NCI-H446 (cell line): ENCODE measurements at regions not wholly inside any gene's neighbourhood (a gene's known extent, or its start where the extent isn't known, plus 50 kb on each side); places are given as distances from the start of the nearest gene placed in this dataset.
"Not testable (repeated sequence)": the region's sequence is repeated elsewhere in the genome, so short reads cannot be mapped to it uniquely, and the experiment has no call there.

Source experiments
- DNase-seq, 2 experiments: peaks; one replicate each; lab custom pipeline; 2025; lab: John Stamatoyannopoulos, UW

DNA sequence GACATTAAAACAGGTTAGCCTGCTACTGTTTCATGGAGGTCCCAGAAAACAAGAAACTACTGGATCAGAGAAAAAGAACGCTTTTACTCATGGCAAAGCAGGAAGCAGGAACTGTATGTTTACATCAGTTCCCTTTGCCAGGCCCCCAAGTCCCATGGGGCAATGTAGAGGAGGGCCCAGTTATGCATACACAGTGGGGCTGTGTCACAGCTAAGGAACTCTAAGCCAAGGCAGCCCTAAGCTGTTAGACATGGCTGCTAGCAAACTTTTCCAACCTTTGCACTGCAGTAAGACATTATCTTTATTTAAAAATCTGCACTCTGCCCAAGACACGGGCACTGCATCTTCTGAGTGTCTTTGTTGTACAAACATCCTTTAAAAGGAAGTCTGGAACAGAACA, 975.8 kb downstream of the C4orf33 start:
- no peak for DNase-seq

DNA sequence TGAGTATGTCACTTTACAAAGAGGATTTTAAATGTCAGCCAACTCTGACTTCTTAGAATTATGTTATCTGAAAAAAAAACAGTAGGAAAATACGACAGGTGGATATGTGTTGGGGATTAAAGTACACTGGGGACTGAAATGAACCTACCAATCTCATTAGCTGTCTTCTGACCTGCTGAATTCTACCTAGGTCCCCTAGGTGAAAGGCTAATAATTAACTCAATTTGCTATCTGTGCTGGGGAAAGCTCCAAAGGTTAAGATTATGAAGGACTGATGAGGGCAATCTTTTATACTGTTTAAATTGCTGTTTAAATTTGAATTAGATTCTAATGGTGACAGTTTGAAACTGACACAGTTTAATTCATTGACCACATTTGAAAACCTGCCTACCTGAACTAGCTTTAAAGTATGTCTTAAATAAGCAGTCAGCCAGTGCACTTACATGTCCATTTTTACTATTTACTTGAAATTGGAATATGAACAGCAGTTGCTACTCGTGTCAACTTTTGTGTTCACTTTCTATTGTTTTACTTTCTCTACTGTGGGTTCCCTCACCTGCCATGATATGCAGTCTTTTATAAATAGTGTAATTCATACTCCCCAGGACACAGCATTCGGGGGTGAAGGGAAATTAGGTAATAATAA, 977.3 kb downstream of the C4orf33 start:
- DNase-seq = no peak

DNA sequence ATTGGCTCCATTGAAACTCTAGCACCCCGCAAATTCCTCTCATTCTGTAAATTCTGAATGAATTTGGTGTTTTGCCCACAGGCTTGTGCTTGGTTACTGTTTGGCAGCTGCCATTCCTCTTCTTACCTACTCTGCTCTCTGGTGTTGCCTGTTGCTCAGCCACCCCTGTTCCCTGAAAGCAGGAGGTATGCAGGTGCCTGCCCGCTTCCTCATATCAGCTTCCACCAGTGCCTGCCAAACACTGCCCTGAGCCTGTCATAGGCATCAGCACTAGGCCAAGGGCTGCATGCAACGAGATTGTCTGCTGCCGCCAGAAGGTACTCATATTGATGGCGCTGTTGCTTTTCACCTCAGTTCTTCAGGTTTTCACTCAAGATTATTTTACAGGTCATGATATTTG, 978.1 kb downstream of the C4orf33 start:
- DNase-seq = no peak

DNA sequence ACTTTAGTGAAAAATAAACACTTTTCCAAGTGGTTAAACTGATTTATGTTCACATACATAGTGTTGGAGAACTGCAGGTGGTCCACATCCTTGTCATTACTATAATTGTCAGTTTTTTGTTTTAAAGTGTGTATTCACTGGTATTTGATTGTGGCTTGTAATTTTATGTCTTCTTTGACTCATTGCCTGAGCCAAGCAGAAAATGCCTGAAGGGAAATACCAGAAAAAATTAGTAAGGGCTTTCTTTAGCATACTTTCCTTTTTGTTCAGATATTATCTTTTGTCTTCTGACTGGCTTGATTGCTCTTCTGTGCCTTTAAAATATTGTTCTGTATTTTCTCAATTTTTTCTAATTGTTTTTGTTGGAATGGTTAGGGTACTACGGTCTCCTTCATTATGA, 981.3 kb downstream of the C4orf33 start:
- DNase-seq = no peak

DNA sequence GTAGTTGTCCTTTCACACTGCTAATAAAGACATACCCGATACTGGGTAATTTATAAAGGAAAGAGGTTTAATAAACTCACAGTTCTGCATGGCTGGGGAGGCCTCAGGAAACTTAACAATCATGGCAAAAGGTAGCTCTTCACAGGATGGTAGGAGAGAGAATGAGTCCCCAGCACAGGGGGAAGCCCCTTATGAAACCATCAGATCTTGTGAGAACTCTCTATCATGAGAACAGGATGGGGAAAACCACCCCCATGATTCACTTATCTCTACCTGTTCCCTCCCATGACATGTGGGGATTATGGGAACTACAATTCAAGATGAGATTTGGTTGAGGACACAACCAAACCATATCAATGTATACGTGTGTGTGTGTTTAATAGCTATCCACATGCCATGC, 983.1 kb downstream of the C4orf33 start:
- not testable (repeated sequence) for DNase-seq

DNA sequence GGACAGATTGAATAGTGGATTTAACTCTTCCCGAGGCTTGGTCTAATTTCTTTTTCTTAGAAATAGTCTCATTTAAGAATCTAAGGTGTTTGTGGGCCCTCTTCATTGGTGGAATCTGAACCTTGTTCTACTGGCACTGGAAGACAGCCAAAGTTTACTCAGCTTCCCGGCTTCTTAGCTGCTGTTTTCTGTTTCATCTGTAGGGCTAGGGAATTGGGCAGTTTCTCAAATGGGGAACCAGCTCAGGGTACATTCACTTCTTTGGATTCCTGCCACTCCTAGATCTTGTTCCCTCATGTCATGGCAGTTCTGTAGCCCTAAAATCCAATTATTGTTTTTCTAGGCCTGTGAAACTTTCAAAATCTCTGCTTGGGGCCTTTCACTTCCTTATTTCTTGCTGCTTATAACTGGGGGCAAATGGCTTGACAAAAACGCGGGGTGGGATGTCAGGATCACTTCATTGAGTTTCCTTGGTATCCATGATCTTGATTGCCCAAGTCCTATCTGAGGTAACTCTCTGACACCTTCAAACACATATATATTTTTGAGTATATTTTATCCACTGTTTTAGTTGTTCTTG, 985.0 kb downstream of the C4orf33 start:
- DNase-seq = no peak

DNA sequence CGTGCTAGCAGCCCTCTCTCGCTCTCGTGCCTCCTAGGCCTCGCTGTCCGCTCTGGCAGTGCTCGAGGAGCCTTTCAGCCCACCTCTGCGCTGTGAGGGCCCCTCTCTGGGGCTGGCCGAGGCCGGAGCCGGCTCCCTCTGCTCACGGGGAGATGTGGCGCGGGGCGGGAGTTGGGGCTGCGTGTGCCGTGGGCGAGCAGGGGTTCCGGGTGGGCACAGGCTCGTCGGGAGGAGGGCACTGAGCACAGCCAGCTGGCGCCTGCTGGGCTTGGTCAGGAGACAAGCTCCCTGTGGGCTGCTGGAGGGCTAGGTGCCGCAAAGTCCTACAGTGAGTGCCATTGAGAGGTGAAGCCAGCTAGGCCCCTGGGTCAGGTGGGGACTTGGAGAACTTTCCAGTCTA, 994.5 kb downstream of the C4orf33 start:
- DNase-seq = no peak

DNA sequence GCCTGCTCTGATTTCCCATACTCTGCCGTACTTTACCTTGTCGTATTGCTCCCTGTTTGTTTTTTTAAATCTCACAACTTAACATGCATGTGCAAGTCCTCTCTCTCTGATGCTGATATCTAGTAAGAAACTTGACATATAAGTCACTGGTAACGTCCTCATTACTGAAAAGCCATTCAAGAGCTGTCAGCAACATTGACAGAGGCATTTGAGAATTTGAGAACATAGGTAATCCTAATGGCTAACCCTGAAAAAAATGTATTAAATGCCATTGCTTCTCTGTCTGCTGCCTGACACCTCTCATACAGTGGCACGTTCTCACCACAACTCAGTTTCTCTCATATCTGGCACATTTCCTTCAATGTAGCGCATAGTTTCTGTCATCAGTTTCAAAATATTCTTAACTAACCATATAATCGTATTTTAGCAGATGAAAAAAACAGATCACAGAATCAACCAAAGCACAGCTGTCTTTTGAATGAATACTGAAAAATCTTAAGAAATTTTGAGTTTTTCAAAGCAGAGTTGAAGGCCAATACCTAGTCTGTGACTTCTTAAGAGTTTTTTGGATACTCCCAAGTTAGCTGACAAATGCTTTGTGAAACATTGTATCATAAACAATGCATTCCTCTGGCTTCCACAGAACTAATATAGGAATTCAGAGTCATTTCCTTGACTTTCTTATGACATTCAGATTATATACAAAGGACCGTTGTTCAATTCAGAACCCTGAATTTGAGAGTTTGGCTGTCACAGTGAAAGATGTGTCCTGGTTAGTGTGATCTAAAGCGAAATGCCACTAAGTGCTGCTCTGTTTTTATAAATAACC, 996.4 kb downstream of the C4orf33 start:
- no peak for DNase-seq

DNA sequence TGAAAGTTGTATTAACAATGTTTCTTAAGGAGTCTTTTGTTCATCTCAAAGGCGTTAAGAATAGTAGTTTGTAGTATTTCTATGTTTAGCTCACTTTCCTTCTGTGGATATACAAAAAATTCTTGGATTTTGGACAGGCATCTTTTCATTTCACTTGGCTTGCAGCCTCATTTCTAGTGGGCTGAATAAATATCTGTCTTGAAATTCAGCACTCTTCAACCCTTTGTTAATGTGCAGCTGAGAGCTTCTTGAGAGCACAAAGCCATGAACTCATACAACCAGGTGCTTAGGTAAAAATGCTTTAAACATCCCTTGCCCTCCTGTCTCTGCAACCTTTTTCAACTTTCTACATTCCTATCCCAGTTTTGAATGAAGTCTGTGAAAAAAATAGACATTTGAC, 1003.2 kb downstream of the C4orf33 start:
- no peak for DNase-seq

DNA sequence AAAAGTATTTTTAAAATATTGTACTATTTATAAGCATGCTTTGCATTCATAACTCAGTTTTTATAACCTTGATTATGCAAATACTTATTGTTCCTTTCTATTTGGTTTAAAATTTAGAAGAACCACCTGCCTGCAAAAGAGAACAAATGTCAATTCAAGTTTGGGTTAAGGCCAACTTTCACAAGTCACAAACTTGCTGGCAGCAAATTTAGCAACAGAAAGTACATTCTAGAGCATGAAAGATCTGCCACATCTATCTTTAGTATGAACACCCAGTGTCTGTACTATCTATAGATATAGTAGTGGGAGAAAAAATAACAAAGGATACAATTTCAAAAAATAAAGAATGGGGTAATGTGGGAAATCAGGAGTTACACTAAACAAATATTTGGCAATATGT, 1014.2 kb downstream of the C4orf33 start:
- DNase-seq = no peak

DNA sequence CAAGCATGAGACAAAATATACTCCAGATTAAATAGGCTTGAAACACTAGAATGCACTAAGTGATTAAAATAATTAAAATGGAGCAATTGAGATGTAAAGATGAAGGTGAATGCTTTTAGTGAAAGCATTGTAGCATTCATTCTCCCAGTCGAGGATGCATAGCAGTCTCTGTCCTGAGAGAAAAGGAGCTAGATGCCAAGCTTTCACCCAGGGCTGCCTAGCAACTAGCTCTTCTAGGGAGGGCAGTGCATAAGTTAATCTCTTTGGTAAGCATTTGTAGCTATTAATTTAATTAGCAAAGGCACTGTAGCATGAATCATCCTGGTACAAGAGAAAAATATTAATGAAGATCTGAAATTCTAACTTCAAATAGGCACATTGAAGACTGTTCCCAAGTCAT, 1014.8 kb downstream of the C4orf33 start:
- no peak for DNase-seq

DNA sequence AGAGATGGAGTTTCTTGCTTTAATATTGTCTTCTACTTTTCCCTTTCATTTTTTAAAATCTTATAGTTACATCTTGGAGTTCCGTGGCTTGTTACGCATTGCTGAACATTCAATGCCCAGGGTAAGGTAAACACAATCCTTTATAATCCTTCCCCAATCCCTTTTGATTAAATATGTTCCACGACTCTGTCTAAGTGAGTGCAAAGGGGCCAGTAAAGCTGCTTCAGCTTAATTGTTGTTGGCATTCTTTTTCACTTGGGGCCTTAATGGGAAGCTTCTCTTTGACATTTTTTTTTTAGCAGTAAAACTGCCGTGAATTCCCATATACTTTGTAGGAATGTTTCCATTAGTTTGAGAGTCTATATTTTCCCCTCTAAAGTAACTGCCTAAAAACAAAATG, 1028.1 kb downstream of the C4orf33 start:
- no peak for DNase-seq

DNA sequence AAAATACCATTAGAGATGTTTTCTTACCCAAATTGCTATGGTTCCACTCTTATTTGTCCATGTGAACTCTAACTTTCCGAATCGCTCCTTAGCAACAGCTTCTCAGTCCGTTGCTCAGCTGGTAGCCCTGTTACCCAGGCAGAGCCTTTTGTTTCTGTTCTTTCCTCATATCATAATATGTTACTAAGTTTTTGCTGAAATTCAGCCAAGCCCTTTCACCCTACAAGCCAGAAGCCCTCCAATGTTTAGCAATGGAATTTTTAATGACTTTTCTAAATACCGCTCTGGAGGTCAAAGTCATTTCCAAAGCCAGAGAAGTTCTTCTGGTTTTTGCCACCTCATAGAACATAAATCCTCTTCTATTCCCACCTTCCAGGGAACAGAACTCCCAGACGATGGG, 1029.5 kb downstream of the C4orf33 start:
- DNase-seq = no peak

DNA sequence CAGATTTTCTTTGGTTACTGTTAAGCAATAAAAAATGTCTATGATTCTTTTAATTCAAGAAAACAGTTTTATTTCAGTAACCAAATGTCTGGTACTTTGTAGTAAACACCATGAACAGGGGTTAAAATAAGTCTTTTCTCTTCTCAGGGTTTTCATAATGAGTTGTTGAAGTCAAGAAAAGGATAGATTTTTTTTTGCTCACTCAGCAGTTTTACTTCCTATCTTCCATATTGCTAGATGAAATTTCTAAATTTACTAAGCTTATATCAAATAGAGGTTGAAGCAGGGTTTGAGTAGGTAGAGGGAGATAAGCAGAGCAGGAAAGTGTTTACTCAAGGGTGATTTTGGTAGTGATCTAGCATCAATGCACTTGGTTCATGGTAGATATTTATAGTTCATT, 1031.3 kb downstream of the C4orf33 start:
- DNase-seq = no peak

DNA sequence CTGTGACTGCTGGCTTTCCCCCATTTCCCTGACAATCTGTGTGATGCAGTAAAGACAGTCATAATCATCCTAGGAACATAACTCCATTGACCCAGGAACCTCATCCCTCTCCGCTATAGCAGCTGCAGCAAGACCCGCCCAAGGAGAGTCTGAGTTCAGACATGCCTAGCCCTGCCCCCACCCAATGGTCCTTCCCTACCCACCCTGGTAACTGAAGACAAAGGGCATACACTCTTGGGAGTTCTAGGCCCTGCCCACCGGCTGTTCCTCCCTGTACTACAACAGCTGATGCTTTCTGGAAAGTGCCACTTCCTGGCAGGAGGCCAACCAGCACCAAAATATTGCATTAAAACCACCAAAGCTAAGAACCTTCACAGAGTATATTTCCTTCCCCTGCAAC, 1035.6 kb downstream of the C4orf33 start:
- no peak for DNase-seq

DNA sequence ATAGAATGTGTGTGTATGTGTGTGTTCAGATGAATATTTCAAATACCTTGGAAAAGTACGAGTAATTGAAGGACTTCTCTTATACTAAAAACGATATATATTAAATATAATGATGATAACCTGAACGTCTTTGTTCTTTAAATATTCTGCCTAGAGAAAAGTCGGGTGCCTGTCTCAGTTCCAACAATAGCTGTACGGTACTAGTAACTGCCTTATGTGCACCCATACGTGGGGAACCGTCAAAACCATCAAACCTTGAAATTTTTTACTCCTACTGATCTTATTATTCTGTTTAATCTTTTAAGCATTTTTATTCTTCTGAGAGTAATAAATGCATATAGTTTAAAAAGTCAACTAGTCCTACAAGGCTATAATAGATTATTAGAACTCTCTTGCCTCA, 1045.7 kb downstream of the C4orf33 start:
- no peak for DNase-seq

DNA sequence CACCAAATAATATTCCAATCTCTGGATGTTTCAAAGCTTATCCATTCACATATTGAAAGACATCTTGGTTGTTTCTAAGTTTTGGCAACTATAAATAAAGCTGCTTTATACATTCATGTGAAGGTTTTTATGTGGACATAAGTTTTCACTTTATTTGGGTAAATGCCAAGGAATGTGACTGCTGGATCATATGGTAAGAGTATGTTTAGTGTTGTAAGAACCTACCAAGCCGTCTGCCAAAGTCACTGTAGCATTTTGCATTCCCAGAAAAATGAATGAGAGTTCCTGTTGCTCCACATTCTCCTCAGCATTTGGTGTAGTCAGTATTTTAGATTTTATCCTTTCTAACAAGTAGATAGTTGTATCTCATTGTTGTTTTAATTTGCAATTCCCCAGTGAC, 1047.7 kb downstream of the C4orf33 start:
- no peak for DNase-seq

DNA sequence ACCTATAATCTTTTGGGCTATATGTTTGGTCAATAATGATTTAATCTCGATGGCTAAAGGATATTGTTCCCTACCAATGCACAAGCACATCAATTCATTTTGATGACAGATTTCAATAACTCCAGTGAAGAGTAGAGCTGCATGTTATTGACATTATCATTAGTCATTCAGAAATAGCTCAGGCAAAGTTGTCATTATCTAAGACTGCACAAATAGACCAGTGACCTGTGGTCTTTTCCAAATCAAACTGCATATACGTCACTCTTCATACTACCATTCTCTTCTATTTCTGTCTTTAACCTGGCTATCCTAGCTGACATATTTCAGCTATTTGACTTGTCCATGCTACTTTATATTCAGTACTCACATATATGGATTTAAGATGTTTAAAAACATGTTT, 1050.8 kb downstream of the C4orf33 start:
- no peak for DNase-seq

DNA sequence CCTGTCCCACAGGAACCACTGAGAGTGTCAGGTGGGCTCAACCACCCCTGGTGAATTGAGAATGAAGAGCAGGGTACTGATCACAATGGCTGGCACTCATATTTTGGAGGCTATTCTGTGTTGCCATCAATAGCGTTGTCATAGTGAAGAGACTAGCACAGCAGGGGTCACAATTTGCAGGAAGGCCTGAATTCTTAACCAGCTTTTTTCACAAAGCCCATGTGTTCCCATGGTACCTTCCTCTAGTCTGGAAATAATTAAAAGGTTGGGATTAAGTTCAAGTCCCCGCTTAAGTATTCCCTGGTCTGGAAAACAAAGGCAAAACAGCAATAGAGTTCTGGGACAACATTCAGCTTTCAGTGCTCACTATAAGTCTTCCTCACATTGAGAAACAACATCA, 1051.7 kb downstream of the C4orf33 start:
- DNase-seq = no peak

DNA sequence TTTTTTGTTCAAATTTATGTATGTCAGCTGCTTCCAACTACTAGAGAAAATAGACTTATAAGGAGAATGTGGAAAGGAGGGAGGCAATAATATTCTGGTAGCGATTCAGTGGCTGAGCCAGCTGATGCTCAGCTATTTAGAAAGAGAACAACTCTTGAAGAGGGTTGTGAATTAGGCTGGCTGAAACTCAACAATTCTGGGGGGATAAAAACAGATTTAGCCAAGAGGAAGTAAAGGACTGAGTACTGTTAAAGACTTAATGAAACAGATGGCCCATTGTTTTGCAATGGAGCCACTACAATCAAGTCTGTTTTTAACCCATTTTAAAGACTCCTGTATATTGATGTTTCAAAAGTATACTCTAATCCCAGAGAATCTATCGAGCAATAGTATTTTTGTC, 1058.9 kb downstream of the C4orf33 start:
- DNase-seq = no peak

DNA sequence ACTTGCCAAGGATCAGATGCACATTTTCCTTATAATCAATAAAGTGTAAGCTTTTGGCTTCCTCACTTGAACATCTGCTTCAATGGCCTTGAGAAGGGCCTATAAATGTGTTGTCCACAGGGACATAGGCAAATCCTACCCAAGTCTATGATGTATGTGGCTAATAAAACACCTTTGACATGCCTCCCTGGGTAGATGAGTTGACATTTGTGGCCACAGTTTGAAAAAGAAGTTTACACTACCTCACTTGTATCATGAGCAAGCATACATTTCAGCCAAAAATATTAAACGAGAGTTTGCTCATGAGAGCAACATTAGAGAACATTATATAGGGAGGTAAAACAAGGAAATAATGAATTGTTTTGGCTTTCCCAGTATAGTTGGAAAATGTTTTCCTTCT, 1067.7 kb downstream of the C4orf33 start:
- no peak for DNase-seq

DNA sequence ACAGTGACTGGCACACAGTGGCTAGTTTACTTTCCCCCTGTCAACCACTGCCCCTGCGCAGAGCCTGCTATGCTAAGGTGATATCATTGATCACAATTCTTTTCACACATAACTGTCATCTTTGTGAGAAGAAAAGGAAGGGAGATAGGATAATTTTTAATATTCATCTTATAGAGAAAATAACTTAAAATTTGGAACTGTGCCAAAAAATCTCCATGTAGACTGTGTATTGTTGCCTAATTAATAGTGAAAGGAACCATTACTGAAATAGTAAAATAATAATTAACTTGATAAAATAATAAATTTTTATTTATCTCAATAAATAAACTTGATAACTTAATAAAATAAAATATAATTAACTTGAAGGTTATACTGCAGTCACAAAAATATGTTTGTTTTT, 1069.4 kb downstream of the C4orf33 start:
- DNase-seq = no peak

DNA sequence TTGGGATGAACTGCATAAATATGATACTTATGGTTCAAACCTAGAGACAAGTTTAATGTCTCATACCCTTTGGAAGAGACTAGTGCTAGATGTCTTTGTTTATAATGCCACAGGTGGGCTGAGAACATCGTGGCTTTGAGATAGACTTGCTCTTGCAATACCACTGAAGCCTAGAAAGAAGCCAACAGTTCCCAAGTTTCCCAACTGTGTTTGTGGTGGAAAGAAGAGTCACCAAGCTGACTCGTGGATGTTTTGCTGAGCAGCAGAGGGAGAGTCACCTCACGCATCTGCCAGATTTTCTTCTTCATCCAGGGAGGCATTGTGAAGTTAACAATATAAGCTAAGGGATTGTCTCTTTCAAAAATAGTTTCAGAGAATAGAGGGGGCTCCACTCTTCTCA, 1076.2 kb downstream of the C4orf33 start:
- DNase-seq = no peak

DNA sequence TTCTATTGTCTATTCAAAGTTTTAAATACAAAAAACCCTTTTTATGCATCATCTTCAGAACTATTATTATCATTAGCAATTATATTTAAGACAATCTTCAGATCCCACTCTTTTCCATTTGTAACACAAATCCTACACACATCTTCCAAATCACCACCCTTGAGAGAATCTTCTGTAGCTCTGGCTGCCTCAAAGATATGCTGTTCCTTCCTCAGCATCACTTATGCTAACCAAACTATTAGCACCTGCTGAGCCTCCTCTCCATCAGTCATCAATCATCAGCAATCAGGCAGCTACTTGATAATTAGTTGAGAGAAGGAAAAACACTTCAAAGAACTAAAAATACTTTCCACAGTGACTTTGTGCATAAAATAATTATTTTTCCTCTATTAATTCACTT, 1082.2 kb downstream of the C4orf33 start:
- no peak for DNase-seq
